ENCODE measurements at regions not wholly inside any gene's neighbourhood (a gene's known extent, or its start where the extent isn't known, plus 50 kb on each side); places are given as distances from the start of the nearest gene placed in this dataset.

DNA sequence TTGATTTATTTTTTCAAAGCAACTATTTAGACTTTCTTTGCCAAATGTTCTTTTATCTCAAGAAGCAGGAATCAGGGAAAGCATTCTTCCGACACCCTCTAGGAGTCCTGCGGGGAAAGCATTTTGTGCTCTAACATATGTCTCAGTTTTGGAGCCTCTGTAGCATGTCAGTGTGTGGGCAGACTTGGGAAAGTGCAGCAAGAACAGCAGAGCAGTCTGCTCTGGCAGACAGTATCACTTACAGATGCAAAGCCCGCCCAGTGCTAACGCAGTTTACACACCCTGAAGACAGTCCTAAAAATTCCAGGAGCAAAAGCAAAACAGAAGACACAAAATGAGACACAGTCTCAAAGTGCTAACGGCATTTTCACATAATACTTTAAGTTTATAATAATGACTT is 393.5 kb downstream of the KLF12 start:
- H3K27ac Mint-ChIP-seq = peak overlapping the region in 1 of 2 donors; percentile 25

DNA sequence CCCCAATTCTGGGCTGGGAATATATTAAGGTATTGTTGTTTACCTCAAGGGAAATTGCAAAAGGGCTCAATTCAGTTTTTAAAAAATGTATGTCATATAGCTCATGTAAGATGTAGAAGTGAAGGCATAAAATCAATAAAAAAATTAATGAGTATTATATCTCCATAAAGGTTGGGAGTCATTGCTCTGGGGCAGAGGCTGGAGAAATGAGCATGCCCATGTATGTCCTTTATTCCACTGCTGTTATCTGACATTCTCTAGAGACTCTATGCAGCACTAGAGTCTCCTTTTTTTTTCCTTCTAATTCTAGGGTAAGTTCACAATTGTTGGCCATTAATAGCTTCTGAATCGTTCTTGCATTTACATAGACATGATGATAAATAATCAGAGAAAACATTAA is 394.8 kb downstream of the KLF12 start:
- Mint-ChIP-seq H3K36me3 (no peaks in the 10 kb centered on the region), H3K9me3 (no peaks in the 10 kb centered on the region), H3K27ac (no peak overlapping the region)
- ATAC-seq = no peak
- no peak for DNase-seq (ENCODE audit: low spot score in 2 of 2)

More for the DNA sequence above, 393.5 kb downstream of the KLF12 start:
- ATAC-seq (no peak), DNase-seq (ENCODE audit: low spot score in 2 of 2) (no peak)
- Mint-ChIP-seq H3K36me3 (no peaks in the 10 kb centered on the region), H3K9me3 (no peaks in the 10 kb centered on the region)

DNA sequence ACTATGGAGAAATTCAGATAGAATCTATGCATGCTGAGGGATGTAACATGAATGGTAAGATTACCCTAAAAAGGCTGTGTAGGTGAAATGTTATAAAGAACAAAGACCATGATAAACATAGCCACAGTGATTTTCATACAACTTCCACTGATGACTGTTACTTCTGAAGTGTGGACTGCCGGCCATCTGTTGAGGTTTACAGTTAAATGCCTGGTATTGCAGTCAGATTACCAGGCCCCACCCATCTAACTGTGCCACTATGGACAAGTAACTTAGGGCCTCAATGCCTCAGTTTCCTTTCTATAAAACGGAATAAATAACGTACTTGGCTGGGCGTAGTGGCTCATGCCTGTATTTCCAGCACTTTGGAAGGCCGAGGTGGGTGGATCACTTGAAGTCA is 395.6 kb downstream of the KLF12 start:
- ATAC-seq (no peak), DNase-seq (ENCODE audit: low spot score in 2 of 2) (no peak)
- H3K9me3 Mint-ChIP-seq = no peaks in the 10 kb centered on the region
- no peaks in the 10 kb centered on the region for H3K36me3 Mint-ChIP-seq
- H3K27ac Mint-ChIP-seq = no peak overlapping the region

DNA sequence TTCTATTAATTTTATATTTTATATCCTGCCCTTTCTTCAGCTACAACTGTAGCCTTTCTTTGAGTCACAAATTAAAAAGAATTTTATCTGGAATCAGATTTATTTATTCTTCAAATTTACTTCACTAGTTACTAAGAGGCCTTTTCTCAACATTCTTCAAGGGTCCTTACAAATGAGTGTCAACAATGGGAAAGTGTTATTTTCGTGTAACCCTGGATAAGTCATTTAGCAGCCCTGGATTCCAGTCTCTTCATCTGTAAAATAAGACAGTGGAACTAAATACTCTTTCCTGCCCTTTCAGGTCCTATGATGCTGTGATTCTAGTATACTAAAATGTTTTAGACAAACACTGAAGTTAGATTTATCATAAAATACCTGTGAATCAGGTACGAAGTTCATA is 397.0 kb downstream of the KLF12 start:
- no peak overlapping the region for H3K27ac Mint-ChIP-seq
- ATAC-seq = no peak
- H3K36me3 Mint-ChIP-seq = no peaks in the 10 kb centered on the region

DNA sequence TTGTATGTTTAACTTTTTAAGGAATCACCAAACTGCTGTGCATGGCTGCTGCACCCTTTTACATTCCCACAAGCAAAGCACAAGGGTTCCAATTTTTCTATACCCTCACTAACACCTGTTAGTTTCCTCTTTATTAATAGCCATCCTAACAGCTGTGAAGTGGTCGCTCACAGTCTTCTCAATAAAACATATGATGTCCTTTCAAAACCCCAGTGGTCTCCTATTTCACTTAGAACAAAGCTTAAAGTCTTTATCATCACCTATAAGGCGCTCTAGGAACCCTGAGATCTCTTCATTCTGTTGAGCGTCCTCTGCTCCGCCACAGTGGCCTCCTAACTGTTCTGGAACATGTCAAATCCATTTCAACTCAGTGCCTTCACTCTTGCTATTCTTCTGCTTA is 400.5 kb downstream of the KLF12 start:
- ATAC-seq (no peak), DNase-seq (ENCODE audit: low spot score in 2 of 2) (no peak)
- H3K36me3 Mint-ChIP-seq = peaks cover 0 to 2% of the 10 kb centered on the region in 2 donors
- no peaks in the 10 kb centered on the region for H3K9me3 Mint-ChIP-seq
- H3K27ac Mint-ChIP-seq = no peak overlapping the region

More for the DNA sequence above, 397.0 kb downstream of the KLF12 start:
- no peaks in the 10 kb centered on the region for H3K9me3 Mint-ChIP-seq
- DNase-seq (ENCODE audit: low spot score in 2 of 2) = no peak

DNA sequence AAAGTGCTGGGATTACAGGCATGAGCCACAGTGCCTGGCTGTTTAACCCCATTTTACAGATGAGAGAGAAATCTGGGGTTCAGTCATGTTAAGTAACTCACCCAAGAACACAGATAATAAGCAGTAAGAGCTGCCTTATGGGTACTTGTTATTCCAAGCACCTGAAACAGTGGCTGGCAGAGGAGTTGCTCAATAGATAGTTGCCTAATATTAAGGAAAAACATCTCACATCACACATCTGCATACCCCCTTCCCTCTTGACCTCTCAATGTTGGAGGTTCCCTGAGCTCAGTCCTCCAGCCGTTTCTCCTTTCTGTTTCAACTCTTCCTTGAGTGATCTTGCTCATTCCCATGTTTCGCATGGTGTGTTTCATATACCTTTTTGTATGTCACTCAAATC is 401.9 kb downstream of the KLF12 start:
- H3K27ac Mint-ChIP-seq = no peak overlapping the region
- peaks cover 6 to 15% of the 10 kb centered on the region in 2 donors for H3K36me3 Mint-ChIP-seq
- DNase-seq (ENCODE audit: low spot score in 2 of 2) (no peak), ATAC-seq (no peak)
- H3K9me3 Mint-ChIP-seq = no peaks in the 10 kb centered on the region

DNA sequence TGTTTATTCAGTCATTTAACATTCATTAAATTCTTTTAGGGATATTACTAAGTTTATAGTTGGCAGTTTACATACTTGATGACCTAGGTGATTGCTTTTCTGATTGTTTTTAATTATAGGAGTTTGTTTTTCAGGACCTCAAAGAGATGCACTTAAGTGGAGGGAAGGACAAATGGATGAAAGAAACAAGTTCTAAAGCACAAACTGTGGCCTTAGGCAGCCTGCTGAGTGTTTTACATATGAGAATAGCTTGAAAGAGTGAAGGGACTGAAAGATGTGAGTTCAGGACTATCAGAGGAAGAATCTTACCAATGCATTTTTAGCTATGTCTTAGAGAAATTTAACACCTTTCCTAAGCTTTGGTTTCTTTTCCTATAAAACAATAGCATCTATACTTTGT is 402.6 kb downstream of the KLF12 start:
- ATAC-seq (no peak), DNase-seq (ENCODE audit: low spot score in 2 of 2) (no peak)
- H3K9me3 Mint-ChIP-seq = no peaks in the 10 kb centered on the region
- H3K36me3 Mint-ChIP-seq = peaks cover 6 to 15% of the 10 kb centered on the region in 2 donors
- no peak overlapping the region for H3K27ac Mint-ChIP-seq

DNA sequence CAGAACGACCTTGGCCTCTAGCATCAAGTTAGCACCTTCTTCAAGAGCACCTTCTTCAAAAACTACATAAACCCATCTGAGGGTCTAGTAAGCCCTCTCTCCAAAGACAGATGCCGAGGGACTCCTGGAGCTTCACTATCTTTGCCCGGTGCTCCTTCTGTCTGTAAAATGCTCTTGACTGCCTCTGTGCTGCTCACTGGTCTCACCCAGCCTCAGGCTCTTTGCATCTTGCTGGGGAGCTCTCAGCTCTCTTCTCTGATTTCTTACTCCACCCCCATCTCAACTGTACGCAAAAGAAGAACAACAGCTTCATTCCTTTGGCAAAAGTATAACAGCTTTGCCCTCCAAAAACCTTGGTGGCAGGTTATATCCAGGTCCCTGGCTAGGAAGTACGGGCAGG is 404.2 kb downstream of the KLF12 start:
- H3K9me3 Mint-ChIP-seq = no peaks in the 10 kb centered on the region
- peak overlapping the region in 1 of 2 donors; percentile 56 for H3K27ac Mint-ChIP-seq
- no peak for DNase-seq (ENCODE audit: low spot score in 2 of 2)
- H3K36me3 Mint-ChIP-seq = peaks cover 6 to 15% of the 10 kb centered on the region in 2 donors
- no peak for ATAC-seq

DNA sequence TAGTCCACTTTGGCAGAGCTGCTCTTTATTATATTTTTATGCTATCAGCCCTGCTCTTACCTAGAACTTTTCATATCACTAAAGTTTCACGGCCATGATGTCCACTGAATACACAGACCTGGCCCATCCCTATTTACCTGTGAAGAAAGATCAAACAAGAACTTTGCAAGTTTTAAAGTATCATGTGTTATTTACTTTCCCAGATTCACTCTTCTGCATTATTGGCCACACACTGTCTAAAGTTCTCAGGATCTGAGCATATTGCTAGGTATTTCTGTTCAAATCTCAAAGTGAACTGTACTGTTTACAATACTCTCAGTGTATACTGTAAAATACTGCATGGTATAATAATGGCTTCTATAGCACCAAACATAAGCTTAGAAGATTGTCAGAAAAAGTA is 405.2 kb downstream of the KLF12 start:
- ATAC-seq (no peak), DNase-seq (ENCODE audit: low spot score in 2 of 2) (no peak)
- Mint-ChIP-seq H3K27ac (no peak overlapping the region), H3K36me3 (peaks cover 6 to 15% of the 10 kb centered on the region in 2 donors), H3K9me3 (no peaks in the 10 kb centered on the region)

DNA sequence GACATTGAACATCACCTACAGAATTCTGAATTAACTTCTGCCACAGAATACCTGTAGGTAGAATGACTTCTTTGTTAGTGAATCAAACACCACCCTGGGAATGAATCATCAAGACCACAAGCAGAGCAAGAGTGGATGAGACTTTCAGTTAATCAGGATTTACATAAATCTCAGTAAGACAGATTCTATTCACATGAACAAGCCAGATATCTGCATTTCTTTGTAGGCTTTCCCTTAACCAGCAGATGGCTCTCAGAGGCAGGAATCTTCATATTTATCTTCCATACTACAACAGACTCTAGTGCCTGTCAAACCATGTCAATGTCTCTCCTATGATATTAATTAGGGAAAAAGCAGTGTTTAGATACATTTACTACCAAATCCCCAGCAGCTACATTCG is 412.1 kb downstream of the KLF12 start:
- H3K27ac Mint-ChIP-seq = no peak overlapping the region
- H3K9me3 Mint-ChIP-seq = no peaks in the 10 kb centered on the region
- H3K36me3 Mint-ChIP-seq = no peaks in the 10 kb centered on the region
- DNase-seq (ENCODE audit: low spot score in 2 of 2) = no peak
- peak; percentile 91 to 98 for ATAC-seq

DNA sequence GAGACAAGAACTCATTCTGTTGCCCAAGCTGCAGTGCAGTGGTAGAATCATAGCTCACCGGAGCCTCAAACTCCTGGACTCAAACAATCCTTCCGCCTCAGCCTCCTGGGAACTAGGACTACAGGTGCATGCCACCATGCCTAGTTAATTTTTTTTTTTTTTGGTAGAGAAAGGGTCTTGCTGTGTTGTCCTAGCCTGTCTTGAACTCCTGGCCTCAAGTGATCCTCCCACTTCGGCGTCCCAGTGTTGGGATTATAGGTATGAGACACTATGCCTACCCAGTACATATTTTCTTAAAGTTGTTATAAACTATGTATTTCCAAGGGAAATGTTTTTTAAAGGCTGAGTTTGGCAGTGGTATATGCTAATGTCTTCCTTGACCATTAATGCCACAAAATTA is 412.6 kb downstream of the KLF12 start:
- Mint-ChIP-seq H3K27ac (no peak overlapping the region), H3K36me3 (no peaks in the 10 kb centered on the region), H3K9me3 (no peaks in the 10 kb centered on the region)
- ATAC-seq = no peak
- DNase-seq (ENCODE audit: low spot score in 2 of 2) = no peak

DNA sequence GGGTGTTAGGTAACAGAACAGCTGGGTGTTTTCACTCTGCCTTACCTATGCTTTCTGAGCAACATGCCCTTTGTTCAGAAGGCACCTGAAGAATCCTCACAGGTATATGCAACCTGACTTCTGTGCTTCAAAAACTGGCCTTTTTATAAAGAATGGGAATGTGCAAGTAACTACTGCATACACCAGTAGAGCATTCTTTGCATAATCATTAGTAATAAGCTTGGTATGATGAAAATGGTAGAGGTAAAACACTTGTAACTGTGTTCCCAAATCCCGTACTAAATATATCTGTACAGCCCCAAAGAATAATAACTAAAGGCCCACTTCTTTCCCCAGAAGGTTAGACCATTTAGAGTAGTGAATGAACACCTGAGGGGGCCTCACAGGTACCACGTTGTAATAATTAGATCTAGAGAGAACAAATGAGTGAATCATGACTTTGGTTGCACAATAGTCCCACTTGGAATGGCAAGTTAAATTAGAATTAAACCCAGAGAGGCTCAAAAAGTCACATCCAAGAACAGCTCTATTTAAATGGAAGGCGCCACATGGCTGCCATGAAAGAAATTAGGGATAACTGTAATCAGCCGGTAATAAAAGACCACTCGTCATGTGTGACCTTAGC is 413.9 kb downstream of the KLF12 start:
- no peak for DNase-seq (ENCODE audit: low spot score in 2 of 2)
- Mint-ChIP-seq H3K27ac (no peak overlapping the region), H3K36me3 (no peaks in the 10 kb centered on the region), H3K9me3 (no peaks in the 10 kb centered on the region)
- ATAC-seq = no peak

DNA sequence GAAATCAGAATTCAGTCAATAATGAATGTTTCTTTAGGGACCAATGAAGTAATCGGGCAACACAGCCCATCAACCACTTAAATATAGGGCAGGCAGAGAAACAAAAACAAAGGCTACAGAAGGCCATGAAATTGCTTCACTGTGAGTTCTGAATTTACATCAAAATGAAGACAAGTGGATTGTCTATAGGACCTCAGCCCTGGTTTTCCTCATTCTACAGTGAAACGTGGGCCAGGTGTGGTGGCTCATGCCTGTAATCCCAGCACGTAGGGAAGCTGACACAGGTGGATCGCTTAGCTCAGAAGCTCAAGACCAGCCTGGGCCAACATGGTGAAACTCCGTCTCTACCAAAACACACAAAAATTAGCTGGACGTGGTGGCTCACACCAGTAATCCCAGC is 416.0 kb downstream of the KLF12 start:
- DNase-seq (ENCODE audit: low spot score in 2 of 2) = no peak
- no peak overlapping the region for H3K27ac Mint-ChIP-seq
- ATAC-seq = no peak
- no peaks in the 10 kb centered on the region for H3K9me3 Mint-ChIP-seq
- H3K36me3 Mint-ChIP-seq = peaks cover 0 to 15% of the 10 kb centered on the region in 2 donors

DNA sequence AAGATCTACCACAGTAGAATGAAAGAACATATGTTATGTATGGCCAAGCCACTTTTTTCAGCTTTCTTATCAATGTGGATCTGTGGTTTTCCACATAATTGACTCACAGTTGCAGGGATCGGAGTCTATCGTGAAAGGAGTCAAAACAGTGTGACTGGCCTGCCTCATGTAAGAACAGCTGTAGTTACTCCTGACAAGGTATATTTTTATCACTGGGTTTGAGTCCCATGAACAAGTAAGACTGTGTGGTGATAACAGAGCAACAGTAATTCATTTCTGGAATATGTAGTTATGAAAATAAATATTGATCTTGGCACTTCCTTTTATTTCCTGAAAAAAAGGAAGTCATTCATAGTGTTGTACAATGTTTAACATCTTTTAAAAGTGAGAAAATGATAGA is 416.6 kb downstream of the KLF12 start:
- no peak for DNase-seq (ENCODE audit: low spot score in 2 of 2)
- no peak overlapping the region for H3K27ac Mint-ChIP-seq
- H3K36me3 Mint-ChIP-seq = peaks cover 0 to 15% of the 10 kb centered on the region in 2 donors
- ATAC-seq = peak; percentile 18 to 63
- H3K9me3 Mint-ChIP-seq = no peaks in the 10 kb centered on the region

DNA sequence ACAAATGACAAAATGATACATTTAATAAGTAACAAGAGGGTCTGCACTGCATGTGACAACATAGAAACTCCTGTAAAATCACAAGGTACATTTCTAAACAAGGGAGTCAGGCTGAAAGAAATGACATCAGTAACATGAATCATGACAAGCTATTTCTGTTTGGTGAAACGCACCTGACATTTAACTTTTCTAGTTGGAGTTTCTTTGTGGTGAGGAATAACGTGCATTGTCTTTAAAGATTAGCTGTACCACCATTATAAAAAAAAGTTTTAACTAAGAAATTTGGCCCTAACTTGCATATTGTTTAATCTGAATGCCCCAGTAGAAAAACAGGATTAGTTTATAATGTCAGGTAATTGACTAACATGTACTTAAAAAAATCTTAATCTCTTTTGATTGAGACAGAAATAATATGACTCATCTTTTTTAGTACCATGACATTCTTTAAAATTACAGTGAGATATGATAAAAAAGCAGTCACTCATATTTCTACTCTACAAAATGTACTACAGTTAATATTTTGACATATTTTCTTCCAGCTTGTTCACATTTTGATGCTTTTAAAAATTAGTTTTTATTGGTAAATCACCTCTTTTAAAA is 418.2 kb downstream of the KLF12 start:
- DNase-seq (ENCODE audit: low spot score in 2 of 2) (no peak), ATAC-seq (peak; percentile 65 to 80)
- Mint-ChIP-seq H3K27ac (peak overlapping the region; percentile 84 to 91), H3K9me3 (no peaks in the 10 kb centered on the region), H3K36me3 (peaks cover 0 to 15% of the 10 kb centered on the region in 2 donors)

DNA sequence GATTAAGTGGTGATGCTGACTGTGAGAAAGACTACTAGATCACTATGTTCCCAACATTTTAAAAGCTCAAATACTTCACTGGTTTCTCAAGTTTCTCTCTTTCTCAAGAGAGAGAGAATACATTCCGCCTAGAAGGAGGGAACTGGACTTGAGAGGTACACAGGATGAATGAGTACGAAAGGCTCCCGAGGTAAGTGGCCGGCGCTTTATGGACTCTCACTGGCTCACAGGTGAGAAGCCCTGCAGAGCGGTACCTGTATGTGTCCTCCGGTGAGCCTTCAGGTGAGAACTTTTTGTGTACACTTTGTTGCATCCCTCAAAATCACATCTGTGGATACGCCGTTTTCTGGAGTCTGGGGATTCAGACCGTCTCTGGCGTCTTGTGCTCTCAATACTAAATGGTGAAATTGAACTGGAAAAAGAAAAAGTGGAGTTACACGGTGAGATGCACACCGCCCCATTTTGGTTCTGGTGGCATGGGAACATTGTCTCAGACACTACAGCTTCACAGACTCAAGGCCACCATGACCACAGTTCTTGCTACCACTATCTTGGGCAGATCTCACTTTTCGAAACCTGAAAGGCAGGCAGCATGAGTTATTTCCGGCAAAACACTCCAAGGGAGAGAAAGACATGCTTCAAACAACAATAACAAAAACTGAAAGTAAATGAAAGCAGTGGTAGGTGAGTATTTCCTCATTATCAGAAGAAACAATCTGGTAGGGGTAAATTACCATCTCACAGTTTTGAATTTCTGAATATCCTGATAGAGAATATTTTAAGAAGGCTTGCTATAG is 418.9 kb downstream of the KLF12 start:
- peak in 1 of 2 donors; percentile 52 for DNase-seq (ENCODE audit: low spot score in 2 of 2)
- Mint-ChIP-seq H3K36me3 (peaks cover 0 to 15% of the 10 kb centered on the region in 2 donors), H3K27ac (peak overlapping the region; percentile 84 to 91), H3K9me3 (no peaks in the 10 kb centered on the region)
- peak; percentile 82 to 89 for ATAC-seq

DNA sequence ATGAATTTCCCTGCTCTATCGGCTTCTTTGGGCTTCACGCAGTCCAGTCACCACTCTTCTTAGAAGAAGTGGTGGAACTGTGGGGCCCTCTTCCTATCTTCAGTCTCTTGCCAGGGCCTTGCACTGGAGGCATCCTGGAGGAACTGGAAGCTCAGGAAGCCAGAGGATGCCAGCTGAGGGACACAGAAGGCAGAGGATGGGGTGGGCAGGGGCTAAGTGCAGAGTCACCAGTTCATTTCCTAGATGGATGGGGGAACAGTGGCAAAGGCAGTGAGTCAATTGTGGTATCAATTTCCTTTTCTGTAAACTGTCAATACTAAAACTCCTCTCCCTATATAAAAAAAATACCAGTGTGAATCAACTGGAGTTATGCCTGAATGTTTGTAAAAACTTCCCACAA is 419.7 kb downstream of the KLF12 start:
- Mint-ChIP-seq H3K9me3 (no peaks in the 10 kb centered on the region), H3K27ac (peak overlapping the region; percentile 15 to 84), H3K36me3 (peaks cover 0 to 15% of the 10 kb centered on the region in 2 donors)
- ATAC-seq (peak in 1 of 2 donors; percentile 25), DNase-seq (ENCODE audit: low spot score in 2 of 2) (no peak)

Data from activated naive CD4-positive, alpha-beta T cell treated with anti-CD3 and anti-CD28 coated beads, Interleukin-2, amount 50 U/mL, for 72 hours (primary cell).